ENCODE measurements at regions not wholly inside any gene's neighbourhood (a gene's known extent, or its start where the extent isn't known, plus 50 kb on each side); places are given as distances from the start of the nearest gene placed in this dataset.

DNA sequence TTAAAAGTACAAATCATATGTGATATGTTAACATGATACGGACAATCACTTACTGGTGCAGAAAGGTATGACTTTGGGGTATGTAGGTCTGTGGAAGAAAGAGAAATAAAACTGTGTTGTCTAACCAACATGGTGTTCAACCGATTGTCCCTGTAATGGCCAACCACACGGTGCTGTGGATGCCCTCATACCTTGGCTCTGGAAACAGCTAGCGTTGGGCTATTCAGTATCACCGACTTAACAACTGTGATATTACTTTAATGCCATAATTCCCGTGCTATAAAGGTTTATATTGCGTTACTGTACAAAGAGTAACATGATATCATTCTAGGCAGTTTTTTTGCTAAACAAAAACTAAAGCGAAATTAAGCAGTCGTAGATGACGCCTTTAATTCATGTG, 448.3 kb downstream of the EFNB2 start:
- TF ChIP-seq, protein P1, sequence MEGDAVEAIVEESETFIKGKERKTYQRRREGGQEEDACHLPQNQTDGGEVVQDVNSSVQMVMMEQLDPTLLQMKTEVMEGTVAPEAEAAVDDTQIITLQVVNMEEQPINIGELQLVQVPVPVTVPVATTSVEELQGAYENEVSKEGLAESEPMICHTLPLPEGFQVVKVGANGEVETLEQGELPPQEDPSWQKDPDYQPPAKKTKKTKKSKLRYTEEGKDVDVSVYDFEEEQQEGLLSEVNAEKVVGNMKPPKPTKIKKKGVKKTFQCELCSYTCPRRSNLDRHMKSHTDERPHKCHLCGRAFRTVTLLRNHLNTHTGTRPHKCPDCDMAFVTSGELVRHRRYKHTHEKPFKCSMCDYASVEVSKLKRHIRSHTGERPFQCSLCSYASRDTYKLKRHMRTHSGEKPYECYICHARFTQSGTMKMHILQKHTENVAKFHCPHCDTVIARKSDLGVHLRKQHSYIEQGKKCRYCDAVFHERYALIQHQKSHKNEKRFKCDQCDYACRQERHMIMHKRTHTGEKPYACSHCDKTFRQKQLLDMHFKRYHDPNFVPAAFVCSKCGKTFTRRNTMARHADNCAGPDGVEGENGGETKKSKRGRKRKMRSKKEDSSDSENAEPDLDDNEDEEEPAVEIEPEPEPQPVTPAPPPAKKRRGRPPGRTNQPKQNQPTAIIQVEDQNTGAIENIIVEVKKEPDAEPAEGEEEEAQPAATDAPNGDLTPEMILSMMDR (IDR thresholded peaks at IDR 0.05), result no peak
- TF ChIP-seq POLR2A (IDR thresholded peaks at IDR 0.05), result no peak

All from gastroesophageal sphincter (tissue), 3 donors.